ENCODE measurements at regions not wholly inside any gene's neighbourhood (a gene's known extent, or its start where the extent isn't known, plus 50 kb on each side); places are given as distances from the start of the nearest gene placed in this dataset.
"Not testable (repeated sequence)": the region's sequence is repeated elsewhere in the genome, so short reads cannot be mapped to it uniquely, and the experiment has no call there.

DNA sequence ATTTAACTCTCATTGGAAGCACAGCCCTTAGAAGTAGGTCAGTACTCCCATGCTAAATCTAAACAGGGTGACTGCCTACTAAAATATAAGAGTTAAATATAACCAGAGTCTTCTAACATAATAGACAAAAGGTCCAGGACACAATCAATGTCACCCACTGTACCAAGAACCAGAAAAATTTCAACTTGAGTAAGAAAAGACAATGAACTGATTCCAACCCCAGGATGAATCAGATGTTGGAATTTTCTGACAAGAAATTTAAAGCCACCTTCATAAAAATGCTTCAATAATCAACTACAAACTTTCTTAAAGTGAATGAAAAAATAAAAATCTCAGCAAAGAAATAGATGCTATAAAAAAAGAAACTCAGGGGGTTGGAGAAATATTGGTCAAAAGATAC, 71.3 kb upstream of the NPAS2 start:
- TF ChIP-seq CTCF (IDR thresholded peaks at IDR 0.05) (no peak), POLR2A (IDR thresholded peaks at IDR 0.05) (no peak)
- Histone ChIP-seq H3K9me3 (no peaks in the 10 kb centered on the region), H3K27ac (no peak overlapping the region), H3K4me1 (no peaks in the 10 kb centered on the region), H3K4me3 (no peak overlapping the region), H3K27me3 (no peaks in the 10 kb centered on the region), H3K36me3 (no peaks in the 10 kb centered on the region)
- no peak for DNase-seq

DNA sequence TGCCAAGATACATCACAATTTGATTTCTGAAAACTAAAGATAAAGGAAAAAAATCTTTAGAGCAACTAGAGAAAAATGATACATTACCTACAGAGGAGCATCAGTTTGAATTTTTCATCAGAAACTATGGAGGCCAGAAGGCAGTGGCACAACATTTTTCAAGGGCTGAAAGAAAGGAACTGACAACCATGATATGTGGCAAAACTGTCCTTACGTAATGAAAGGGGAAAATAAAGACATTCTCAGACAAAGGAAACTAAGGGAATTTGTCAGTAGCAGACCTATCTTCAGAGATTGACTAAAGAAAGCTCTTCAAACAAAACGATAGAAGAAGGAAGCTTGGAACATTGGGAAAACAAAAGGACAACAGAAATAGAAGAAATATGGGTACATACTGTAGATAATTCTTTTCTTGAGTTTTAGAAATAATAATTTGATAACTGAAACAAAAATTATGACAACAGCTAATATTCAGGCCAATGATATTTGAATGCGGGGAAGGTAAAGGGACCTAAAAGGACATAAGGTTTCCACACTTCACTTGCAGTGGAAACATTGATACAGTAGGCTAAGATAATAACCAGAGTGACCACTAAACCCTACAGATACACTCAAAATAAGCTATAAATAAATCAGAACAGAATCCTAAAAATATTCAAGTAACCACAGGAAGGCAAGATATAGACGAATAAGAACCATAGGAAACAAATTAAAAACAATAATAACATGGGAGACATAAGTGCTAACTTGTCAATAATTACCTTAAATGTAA, 70.0 kb upstream of the NPAS2 start:
- Histone ChIP-seq H3K9me3 (no peaks in the 10 kb centered on the region), H3K4me3 (no peak overlapping the region)
- TF ChIP-seq CTCF (IDR thresholded peaks at IDR 0.05) (no peak), POLR2A (IDR thresholded peaks at IDR 0.05) (no peak)

DNA sequence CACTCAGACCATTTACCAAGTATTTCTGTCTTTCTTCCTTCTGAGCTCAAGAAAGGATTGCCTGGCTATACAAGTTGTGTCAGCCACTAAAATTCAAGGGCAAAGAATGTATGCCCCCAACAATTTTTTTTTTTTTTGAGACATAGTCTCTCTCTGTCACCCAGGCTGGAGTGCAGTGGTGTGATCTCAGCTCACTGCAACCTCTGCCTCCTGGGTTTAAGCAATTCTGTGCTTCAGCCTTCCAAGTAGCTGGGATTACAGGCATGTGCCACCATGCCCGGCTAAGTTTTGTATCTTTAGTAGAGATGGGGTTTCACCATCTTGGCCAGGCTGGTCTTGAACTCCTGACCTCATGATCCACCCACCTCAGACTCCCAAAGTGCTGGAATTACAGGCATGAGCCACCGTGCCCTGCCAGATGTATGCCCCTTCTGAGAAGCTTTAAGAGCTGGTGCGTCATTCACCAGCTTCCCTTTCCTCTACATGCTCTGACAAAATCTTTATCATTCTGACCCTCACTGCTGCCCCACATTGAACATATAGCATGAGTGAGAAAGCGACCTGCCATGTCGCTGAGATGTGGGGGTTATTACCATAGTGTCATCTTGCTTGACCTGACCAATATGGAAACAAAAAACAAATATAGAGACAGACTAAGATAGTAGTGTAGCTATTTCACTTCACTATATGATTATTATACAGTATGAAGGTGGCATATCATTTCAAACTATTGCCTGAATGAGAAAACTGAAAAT, 67.9 kb upstream of the NPAS2 start:
- not testable (repeated sequence) for H3K9me3 ChIP-seq, H3K4me3 ChIP-seq, H3K27ac ChIP-seq, H3K36me3 ChIP-seq, H3K4me1 ChIP-seq, H3K27me3 ChIP-seq, DNase-seq

More for the DNA sequence above, 70.0 kb upstream of the NPAS2 start:
- Histone ChIP-seq H3K36me3 (no peaks in the 10 kb centered on the region), H3K4me1 (no peaks in the 10 kb centered on the region), H3K27ac (no peak overlapping the region), H3K27me3 (no peaks in the 10 kb centered on the region)
- DNase-seq = no peak

- DNase-seq = no peak
- no peak overlapping the region for H3K4me3 ChIP-seq
- no peaks in the 10 kb centered on the region for H3K27me3 ChIP-seq
- H3K27ac ChIP-seq = no peak overlapping the region
- H3K9me3 ChIP-seq = no peaks in the 10 kb centered on the region
- TF ChIP-seq CTCF (IDR thresholded peaks at IDR 0.05) = no peak
- no peak for TF ChIP-seq POLR2A (IDR thresholded peaks at IDR 0.05)
- no peaks in the 10 kb centered on the region for H3K36me3 ChIP-seq
- H3K4me1 ChIP-seq = no peaks in the 10 kb centered on the region
These were observed 67.2 kb upstream of the NPAS2 start for GRCh38 chr2:100752628-100753333.

- no peaks in the 10 kb centered on the region for H3K36me3 ChIP-seq
- no peaks in the 10 kb centered on the region for H3K4me1 ChIP-seq
- TF ChIP-seq CTCF (IDR thresholded peaks at IDR 0.05) (no peak), POLR2A (IDR thresholded peaks at IDR 0.05) (no peak)
- H3K27ac ChIP-seq = no peak overlapping the region
- no peak for DNase-seq
- no peaks in the 10 kb centered on the region for H3K9me3 ChIP-seq
- no peaks in the 10 kb centered on the region for H3K27me3 ChIP-seq
- H3K4me3 ChIP-seq = no peak overlapping the region
These were observed 66.5 kb upstream of the NPAS2 start for GRCh38 chr2:100753444-100753843.

- H3K4me1 ChIP-seq = no peaks in the 10 kb centered on the region
- no peak for TF ChIP-seq POLR2A (IDR thresholded peaks at IDR 0.05)
- TF ChIP-seq CTCF (IDR thresholded peaks at IDR 0.05) = no peak
- no peaks in the 10 kb centered on the region for H3K9me3 ChIP-seq
- DNase-seq = no peak
- no peaks in the 10 kb centered on the region for H3K36me3 ChIP-seq
- H3K4me3 ChIP-seq = no peak overlapping the region
- H3K27me3 ChIP-seq = no peaks in the 10 kb centered on the region
- no peak overlapping the region for H3K27ac ChIP-seq
These were observed 66.1 kb upstream of the NPAS2 start for GRCh38 chr2:100753881-100754280.

All from Peyer's patch (tissue), 4 donors.